NCI-H526 (cell line): ENCODE measurements at regions not wholly inside any gene's neighbourhood (a gene's known extent, or its start where the extent isn't known, plus 50 kb on each side); places are given as distances from the start of the nearest gene placed in this dataset.

Experiments
- DNase-seq, 2 experiments: peaks; one replicate each; lab custom pipeline; 2025; lab: John Stamatoyannopoulos, UW

- DNase-seq = no peak
Measured at GRCh38 chrX:109842611-109843010, 109.6 kb upstream of the ACSL4 start.

- DNase-seq = no peak
Measured at GRCh38 chrX:109843963-109844751, 111.1 kb upstream of the ACSL4 start.

- no peak for DNase-seq
Measured at GRCh38 chrX:109844986-109845385, 111.9 kb upstream of the ACSL4 start.

- DNase-seq = no peak
Measured at GRCh38 chrX:109845996-109846395, 112.9 kb upstream of the ACSL4 start.

- no peak for DNase-seq
Measured at GRCh38 chrX:109847257-109848187, 114.5 kb upstream of the ACSL4 start.

- DNase-seq = peak in 1 of 2 experiments; percentile 24
Measured at GRCh38 chrX:109848461-109849050, 115.5 kb upstream of the ACSL4 start.

- no peak for DNase-seq
Measured at GRCh38 chrX:109854096-109854495, 121.0 kb upstream of the ACSL4 start.

GRCh38 chrX:109855501-109855900 is 122.4 kb upstream of the ACSL4 start:
- no peak for DNase-seq

GRCh38 chrX:109856974-109857373 is 123.9 kb upstream of the ACSL4 start:
- DNase-seq = peak in 1 of 2 experiments; percentile 12

- no peak for DNase-seq
Measured at GRCh38 chrX:109857584-109858228, 124.6 kb upstream of the ACSL4 start.

- DNase-seq = no peak
Measured at GRCh38 chrX:109858602-109859341, 125.7 kb upstream of the ACSL4 start.

GRCh38 chrX:109859651-109860050 is 126.6 kb upstream of the ACSL4 start:
- no peak for DNase-seq

GRCh38 chrX:109862433-109862832 is 129.4 kb upstream of the ACSL4 start:
- DNase-seq = no peak

- no peak for DNase-seq
Measured at GRCh38 chrX:109863811-109864210, 130.8 kb upstream of the ACSL4 start.

GRCh38 chrX:109871121-109871888 is 131.6 kb upstream of the TMEM164 start:
- DNase-seq = no peak

GRCh38 chrX:109872021-109872732 is 130.7 kb upstream of the TMEM164 start:
- no peak for DNase-seq

- no peak for DNase-seq
Measured at GRCh38 chrX:109873574-109873973, 129.3 kb upstream of the TMEM164 start.

GRCh38 chrX:109873983-109874382 is 128.9 kb upstream of the TMEM164 start:
- no peak for DNase-seq

- DNase-seq = no peak
Measured at GRCh38 chrX:109874548-109874947, 128.4 kb upstream of the TMEM164 start.

GRCh38 chrX:109875831-109876230 is 127.1 kb upstream of the TMEM164 start:
- no peak for DNase-seq
